Stimulated activated CD8-positive, alpha-beta memory T cell treated with anti-CD3 and anti-CD28 coated beads, Interleukin-4, amount 100 ng/mL, for 48 hours (primary cell): ENCODE measurements at regions not wholly inside any gene's neighbourhood (a gene's known extent, or its start where the extent isn't known, plus 50 kb on each side); places are given as distances from the start of the nearest gene placed in this dataset.

ENCODE experiments used
- DNase-seq: peaks from one replicate; pipeline ENCODE4 v3.0.0-alpha.2; 2020

GRCh38 chr20:52817511-52817910 is 154.6 kb upstream of the TSHZ2 start:
- DNase-seq, result no peak

- no peak for DNase-seq
Observed at GRCh38 chr20:52814371-52814770, 157.8 kb upstream of the TSHZ2 start.

GRCh38 chr20:52812231-52812847 is 159.8 kb upstream of the TSHZ2 start:
- DNase-seq, result no peak

DNA sequence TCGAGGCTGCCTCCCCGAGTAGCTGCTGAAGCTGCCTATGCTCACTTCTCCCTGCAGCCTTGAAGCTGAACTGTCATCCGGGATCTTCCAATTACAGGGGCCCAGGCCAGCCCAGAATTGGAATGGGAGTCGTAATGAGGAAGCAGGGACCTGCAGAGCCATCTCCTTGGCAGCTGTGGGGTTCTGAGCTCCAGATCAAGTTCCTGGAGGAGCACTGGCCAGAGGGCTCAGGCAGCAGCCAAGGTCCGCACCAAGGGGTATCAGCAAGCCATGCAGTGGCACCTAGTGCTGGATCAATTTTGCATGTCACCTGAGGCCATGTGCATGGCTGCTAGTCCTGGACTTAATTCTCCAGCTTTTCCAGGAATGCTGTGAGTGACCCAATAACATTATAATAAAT is 163.2 kb upstream of the TSHZ2 start:
- no peak for DNase-seq

DNA sequence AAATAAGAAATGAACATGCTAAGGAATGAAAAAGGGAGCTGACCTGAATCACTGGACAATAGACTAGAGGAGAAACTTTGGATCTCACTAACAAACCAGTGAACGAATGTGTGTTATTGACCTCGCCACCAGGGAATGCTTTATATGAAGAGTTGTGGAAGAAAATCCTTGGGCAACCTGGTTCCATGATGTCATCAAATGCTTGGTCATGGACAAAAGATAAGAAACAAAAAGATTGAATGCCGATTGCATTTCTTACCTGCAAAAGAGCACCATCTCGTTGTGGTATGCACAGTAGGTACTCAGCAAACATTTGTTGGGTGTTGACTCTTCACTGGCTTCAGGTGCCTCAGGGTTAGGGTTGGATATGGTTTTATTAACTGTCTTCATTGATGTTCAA is 165.2 kb upstream of the TSHZ2 start:
- DNase-seq, result no peak

DNA sequence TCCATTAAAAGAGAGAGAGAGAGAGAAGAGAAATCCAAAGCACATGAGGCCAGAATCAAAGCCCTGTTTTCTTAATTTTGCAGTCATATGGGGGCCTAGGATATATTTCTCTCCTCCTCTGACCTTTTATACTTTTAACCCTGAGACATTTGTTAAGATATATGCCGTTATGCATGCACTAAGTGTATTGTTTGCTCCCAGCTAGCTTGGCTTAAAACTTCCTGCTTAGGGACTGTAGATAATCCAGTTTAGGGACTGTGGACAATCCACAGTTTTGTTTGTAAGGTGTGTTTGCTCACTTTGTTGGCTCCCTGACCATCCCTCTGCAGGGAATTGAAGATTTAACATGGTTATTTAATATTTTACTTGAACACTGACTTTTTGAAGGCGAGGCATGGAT is 166.3 kb upstream of the TSHZ2 start:
- DNase-seq, result no peak

- no peak for DNase-seq
Observed at GRCh38 chr20:52805296-52805571, 166.9 kb upstream of the TSHZ2 start.

DNA sequence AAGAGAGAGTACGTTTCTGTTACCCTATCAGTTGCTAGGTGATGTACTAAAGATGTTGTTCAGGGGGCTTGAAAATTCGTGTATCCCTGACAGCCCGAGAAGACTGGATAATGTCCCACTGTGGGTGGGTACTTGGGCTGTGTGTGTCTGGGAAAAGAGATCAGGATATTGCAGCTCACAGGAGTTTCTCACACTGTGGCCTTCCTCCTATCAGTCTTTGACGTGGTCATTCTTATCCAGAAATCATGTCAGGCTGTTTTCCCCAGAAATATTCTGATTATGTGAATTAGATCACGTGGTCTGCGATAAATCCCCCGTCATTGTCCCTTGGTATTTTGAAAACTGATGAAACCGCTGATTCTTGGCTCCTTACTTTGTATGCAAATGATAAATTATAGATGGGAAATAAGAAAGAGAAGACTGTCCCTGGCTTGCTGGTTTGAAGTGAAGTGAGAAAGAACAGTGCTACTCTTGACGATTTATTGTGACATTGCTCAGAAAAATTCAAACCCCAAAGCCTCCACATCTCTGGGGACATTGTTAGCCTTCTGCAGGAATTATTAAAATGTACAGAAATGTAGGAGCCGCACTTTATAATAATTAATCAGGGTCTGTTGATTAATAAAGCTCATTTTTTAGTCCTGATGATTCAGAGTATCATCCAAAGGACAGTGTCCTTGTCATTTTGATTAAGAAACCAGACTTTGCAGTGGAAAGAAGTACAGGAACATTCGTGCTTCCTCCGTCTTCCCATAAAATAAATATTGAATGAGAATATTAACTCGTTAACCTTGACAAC is 167.5 kb upstream of the TSHZ2 start:
- no peak for DNase-seq

DNA sequence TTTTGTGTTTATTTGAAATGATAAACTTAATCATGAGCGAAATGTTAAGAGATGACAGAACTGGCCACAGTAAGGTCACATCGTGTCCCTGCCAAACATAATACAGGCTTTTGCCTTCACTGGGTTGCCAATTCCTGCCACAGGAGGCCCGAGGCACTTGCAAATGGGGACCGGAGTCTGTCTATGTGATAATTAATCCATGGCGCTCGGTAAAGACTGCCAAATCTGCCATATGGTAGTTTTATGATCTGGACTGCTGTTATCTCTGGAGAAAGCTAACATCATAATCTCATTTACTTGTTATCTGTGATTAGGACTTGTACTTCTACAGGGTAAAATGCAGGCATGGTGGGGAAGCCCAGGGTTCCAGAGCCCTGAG is 170.5 kb upstream of the TSHZ2 start:
- DNase-seq, result no peak

GRCh38 chr20:52800734-52801627 is 171.2 kb upstream of the TSHZ2 start:
- no peak for DNase-seq

DNA sequence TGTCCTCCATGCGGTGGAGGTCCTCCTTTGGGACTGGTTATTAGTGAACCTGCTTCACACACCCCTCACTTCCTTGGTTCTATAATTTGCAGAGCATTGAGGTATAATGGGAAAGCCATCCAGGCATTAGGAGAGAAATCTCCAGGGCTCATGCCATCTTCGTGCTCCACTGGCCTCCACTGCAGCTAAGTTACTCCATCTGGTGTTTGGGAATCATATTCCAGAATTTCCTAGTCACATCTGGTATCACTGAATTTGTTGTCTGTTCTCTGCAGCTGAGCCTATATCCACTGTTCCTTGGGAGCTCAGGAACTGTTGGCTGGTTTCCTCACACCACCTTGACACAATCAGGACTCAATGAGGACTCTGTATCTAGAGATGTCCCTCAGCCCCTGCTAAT is 173.0 kb upstream of the TSHZ2 start:
- no peak for DNase-seq

DNA sequence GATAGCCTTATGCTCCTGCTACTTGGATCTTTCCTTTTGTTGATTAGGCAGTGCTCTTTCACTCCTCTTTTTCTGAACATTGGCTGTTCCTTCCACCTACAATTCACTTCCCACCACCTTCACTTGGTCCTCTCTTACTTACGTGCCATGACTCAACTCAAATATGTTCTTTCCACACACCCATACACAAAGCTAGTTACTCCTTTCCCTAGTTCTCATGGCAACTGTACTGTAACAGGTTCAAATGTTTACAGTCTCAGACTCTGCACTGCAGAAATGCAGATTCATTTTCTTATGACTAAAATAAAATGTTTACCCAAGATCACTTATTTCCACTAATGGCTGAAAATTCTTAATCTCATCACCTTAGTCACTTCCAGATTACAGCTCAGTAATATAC is 174.0 kb upstream of the TSHZ2 start:
- no peak for DNase-seq

GRCh38 chr20:52794853-52795252 is 177.3 kb upstream of the TSHZ2 start:
- DNase-seq, result no peak

DNA sequence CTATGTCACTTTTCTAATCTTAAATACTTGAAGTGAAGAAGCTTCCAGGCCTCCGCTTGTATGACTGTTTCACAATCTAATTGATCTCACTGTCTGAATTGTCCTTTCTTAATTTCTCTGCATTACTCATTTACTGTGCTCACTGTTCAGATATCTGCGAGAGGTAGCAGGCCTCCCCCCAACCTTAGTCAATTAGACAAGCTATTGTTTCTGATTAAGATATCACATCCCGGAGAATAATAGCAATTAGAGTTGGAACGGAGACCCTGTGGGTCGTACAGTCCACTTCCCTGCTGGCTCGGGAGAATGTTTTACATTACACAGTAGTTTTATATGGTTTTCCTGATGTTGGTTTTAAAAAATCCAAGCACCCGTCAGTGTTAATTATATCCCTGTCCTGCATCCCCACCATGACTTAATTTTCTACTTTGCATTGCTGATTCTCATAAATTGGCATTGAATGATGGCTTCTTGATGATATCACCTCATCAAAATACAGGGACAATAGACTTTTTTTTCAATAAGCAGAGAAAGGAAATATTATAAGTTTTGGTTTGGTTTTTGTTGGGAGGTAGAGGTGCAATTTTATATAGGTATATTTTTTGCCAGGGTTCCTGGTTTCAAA is 178.7 kb upstream of the TSHZ2 start:
- no peak for DNase-seq

DNA sequence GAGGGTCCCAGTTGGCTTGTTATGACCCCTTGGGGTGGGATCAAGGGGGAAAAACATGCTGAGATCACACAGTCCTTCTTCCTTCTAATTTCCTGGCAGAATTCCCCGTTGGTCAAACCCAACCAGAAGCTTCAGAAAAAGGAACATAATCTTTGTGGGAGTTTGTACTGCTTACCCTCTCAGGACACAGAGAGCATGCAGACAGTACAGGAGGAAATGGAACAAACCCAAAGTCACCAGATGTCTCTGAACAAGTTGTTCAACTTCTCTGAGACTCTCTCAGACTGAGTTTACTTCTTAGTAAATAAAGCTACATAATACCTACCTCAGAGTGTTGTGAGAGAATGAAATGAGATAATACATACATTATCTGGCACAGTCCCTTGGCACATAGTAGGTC is 181.1 kb upstream of the TSHZ2 start:
- no peak for DNase-seq

DNA sequence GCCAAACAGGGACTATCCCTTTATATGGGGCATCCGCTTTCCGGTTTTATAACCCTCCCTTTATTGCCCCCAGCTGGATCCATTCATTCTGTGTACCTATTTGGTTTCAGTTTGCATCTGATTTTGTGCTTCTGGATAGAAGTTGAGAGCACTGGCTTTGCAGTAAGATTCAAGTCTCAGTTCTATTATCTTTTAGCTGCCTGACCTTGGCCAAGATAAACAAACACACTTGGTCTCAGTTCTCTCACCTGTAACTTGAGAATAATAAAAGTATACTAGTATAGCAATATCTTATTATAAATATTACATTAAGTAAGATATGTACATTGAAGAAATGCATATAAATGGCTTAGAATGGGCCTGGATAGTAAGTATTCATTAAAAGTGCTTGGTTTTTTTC is 182.4 kb upstream of the TSHZ2 start:
- DNase-seq, result no peak

- DNase-seq, result no peak
Observed at GRCh38 chr20:52787962-52788361, 184.2 kb upstream of the TSHZ2 start.

DNA sequence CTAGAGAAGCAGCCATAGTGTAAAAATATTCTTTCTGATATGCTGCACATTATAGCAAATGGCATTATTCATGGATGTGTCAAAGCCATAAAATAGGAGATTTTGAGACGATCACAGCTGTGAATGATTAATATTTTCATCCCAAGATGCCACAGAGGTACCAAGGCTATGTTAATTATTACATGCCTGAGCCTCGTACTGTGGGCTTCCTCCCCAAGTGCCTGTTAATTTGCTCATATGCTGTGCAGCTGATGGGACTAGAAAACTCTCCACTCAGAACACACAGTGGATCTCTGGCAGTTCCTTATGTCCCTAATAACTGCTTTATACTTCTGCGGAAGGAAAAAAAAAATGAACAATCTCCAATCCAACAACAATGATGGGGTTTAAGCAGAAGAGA is 184.9 kb upstream of the TSHZ2 start:
- DNase-seq, result no peak

DNA sequence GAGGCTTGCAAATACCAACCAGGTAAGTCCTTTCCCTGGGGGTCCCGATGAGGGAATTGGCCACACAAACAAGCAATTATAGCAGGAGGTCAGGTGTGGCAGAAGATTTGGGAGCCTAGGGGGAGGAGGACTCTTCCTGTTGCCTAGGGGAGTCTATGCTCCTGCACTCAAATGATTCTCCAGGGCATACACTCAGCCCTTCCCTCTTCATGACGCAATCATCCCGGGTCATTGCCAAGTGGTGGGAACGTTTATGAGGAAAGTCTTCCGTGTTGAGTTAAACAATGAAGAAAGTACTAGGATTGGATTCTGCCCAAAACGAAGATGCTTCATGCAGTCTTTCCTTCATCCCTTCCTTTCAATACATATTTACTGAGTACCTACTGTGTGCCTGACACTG is 186.5 kb upstream of the TSHZ2 start:
- no peak for DNase-seq

- DNase-seq, result peak; percentile 57
Observed at GRCh38 chr20:52783769-52784168, 188.4 kb upstream of the TSHZ2 start.

DNA sequence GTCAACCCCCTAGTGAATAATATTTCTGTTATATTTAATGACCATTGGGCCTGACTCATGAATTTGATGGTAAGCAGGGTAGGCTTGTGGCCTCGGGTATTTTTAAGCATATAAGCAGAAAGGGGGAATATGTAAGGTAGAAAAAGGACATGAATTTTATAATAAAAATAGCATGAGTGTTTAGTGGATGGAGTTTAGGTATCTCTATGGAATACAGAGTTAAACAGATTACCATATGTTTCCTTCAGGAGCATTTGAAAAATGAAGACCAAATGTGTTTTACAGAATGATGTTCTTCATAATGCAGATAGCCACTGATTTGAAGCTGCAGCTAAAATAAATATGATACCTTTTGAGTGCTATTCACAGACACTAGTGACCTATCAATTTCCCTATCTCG is 191.7 kb upstream of the TSHZ2 start:
- no peak for DNase-seq

DNA sequence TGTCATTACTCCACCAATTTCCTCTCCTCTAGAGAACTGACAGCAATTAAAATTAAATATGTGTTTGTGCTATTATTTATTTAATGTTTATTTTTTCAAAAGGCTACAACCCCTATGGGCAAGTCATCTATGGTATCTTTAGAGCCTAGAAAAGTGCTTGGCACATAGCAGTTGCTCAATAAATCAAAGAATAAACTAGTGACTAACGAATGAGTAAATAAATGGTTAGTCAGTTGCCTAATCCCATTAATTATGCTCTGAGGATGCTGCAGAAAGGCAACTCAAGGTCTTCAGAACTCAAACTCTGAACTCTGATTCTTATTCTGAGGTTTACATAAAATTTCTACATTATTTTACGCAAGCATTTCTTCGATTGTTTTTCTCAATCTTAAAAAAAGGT is 193.0 kb upstream of the TSHZ2 start:
- DNase-seq, result no peak

DNA sequence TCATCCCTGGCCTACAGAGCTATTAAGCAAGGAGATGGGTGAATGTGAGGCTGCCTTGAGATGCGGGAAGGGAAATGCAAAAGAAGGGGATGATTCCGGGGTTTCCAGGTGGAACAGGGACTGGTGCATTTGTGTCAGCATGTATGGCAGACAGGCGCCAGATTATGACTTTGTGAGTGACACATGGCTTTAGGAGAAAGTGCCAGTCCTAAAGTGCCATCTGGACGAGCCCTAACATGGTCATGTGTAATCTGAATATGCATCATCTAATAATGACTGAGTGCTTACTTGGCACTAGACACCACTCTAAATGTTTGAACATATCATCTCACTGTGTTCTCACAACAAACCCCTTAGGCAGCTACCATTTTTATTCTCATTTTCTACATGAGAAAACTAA is 195.0 kb upstream of the TSHZ2 start:
- DNase-seq, result no peak

DNA sequence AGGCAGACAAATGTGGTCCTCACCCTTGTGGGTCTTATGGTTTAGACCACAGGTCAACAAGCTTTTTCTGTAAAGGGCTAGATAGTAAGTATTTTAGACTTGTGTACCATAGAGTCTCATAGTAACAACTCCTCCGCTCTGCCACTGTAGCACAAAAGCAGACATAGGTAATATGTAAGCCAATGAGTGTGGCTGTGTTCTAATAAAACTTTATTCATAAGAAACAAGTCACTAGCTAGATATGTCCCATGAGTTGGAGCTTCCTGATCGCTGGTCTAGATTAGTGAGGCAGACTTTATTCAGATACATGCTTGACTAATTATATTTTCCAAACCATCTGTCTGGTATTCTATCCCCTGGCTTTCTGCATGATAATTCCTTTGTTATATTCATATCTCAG is 196.4 kb upstream of the TSHZ2 start:
- DNase-seq, result no peak
